ENCODE measurements at regions not wholly inside any gene's neighbourhood (a gene's known extent, or its start where the extent isn't known, plus 50 kb on each side); places are given as distances from the start of the nearest gene placed in this dataset.

GRCh38 chr5:2872676-2873075 is 121.2 kb upstream of the IRX2 start:
- Histone ChIP-seq H3K4me2 (ENCODE audit: extremely low read depth, insufficient read depth, low read length) (no peak overlapping the region), H3K9me3 (ENCODE audit: control insufficient read depth, insufficient read depth, low read depth, low read length) (no peaks in the 10 kb centered on the region), H3K36me3 (ENCODE audit: control insufficient read depth, insufficient read depth, low read length) (no peaks in the 10 kb centered on the region), H3K27me3 (ENCODE audit: control insufficient read depth, insufficient read depth, low read length) (no peaks in the 10 kb centered on the region), H3K27ac (ENCODE audit: insufficient read depth, low read length) (no peak overlapping the region), H3K9ac (ENCODE audit: insufficient read depth, low read length) (no peak overlapping the region), H4K20me1 (ENCODE audit: control insufficient read depth, extremely low read depth, insufficient read depth, low read length) (no peaks in the 10 kb centered on the region), H3K4me3 (replicated peaks in 1 of 4; ENCODE audit: control extremely low read depth in 1 of 4, insufficient read depth in 1 of 4, low read depth in 3 of 4, low read length in 4 of 4) (no peak overlapping the region), H3K4me1 (ENCODE audit: control insufficient read depth, extremely low read depth, insufficient read depth, low read length) (no peaks in the 10 kb centered on the region), H2AFZ (ENCODE audit: low read length) (no peak overlapping the region), H3K79me2 (ENCODE audit: control insufficient read depth, insufficient read depth, low read length) (no peaks in the 10 kb centered on the region)
- no peak for TF ChIP-seq EZH2 (IDR thresholded peaks at IDR 0.05; ENCODE audit: low read length, missing control alignments)
- TF ChIP-seq, protein P1, sequence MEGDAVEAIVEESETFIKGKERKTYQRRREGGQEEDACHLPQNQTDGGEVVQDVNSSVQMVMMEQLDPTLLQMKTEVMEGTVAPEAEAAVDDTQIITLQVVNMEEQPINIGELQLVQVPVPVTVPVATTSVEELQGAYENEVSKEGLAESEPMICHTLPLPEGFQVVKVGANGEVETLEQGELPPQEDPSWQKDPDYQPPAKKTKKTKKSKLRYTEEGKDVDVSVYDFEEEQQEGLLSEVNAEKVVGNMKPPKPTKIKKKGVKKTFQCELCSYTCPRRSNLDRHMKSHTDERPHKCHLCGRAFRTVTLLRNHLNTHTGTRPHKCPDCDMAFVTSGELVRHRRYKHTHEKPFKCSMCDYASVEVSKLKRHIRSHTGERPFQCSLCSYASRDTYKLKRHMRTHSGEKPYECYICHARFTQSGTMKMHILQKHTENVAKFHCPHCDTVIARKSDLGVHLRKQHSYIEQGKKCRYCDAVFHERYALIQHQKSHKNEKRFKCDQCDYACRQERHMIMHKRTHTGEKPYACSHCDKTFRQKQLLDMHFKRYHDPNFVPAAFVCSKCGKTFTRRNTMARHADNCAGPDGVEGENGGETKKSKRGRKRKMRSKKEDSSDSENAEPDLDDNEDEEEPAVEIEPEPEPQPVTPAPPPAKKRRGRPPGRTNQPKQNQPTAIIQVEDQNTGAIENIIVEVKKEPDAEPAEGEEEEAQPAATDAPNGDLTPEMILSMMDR (conservative IDR thresholded peaks at IDR 0.05 in 1 of 2, IDR thresholded peaks at IDR 0.05 in 1 of 2; ENCODE audit: low read depth in 1 of 2, low read length in 2 of 2), result no peak
- no peak for DNase-seq (ENCODE audit: low read depth in 2 of 2)

- Histone ChIP-seq H3K4me2 (ENCODE audit: extremely low read depth, insufficient read depth, low read length) (no peak overlapping the region), H3K9ac (ENCODE audit: insufficient read depth, low read length) (no peak overlapping the region), H3K27me3 (ENCODE audit: control insufficient read depth, insufficient read depth, low read length) (no peaks in the 10 kb centered on the region), H3K4me1 (ENCODE audit: control insufficient read depth, extremely low read depth, insufficient read depth, low read length) (no peaks in the 10 kb centered on the region), H3K79me2 (ENCODE audit: control insufficient read depth, insufficient read depth, low read length) (no peaks in the 10 kb centered on the region), H3K4me3 (replicated peaks in 1 of 4; ENCODE audit: control extremely low read depth in 1 of 4, insufficient read depth in 1 of 4, low read depth in 3 of 4, low read length in 4 of 4) (no peak overlapping the region), H3K36me3 (ENCODE audit: control insufficient read depth, insufficient read depth, low read length) (no peaks in the 10 kb centered on the region), H3K9me3 (ENCODE audit: control insufficient read depth, insufficient read depth, low read depth, low read length) (no peaks in the 10 kb centered on the region), H2AFZ (ENCODE audit: low read length) (no peak overlapping the region), H4K20me1 (ENCODE audit: control insufficient read depth, extremely low read depth, insufficient read depth, low read length) (no peaks in the 10 kb centered on the region), H3K27ac (ENCODE audit: insufficient read depth, low read length) (no peak overlapping the region)
- no peak for DNase-seq (ENCODE audit: low read depth in 2 of 2)
- no peak for TF ChIP-seq EZH2 (IDR thresholded peaks at IDR 0.05; ENCODE audit: low read length, missing control alignments)
- TF ChIP-seq, protein P1 (conservative IDR thresholded peaks at IDR 0.05 in 1 of 2, IDR thresholded peaks at IDR 0.05 in 1 of 2; ENCODE audit: low read depth in 1 of 2, low read length in 2 of 2), result no peak
Observed at GRCh38 chr5:2871282-2871681, 119.8 kb upstream of the IRX2 start.

DNA sequence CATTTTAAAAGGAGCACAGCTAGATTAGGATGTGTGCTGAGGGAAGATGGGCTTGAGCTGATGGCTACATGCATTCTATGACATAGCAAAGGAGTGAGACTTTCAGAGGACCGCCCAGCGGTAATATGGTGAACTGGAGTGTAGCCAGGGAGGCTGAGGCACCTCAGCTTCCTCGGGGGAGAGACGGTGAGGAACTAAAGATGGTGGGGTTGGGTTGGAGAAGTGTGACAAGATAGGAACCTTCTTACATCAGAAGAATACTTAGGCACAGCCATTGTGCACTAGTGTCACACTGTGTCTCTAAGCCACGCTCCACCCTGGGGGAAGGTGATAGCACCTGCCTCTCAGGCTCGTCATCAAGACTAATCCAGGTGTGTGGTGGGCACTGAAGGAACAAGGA is 118.0 kb upstream of the IRX2 start:
- no peak overlapping the region for H2AFZ ChIP-seq (ENCODE audit: low read length)
- DNase-seq (ENCODE audit: low read depth in 2 of 2), result no peak
- H3K4me3 ChIP-seq (replicated peaks in 1 of 4; ENCODE audit: control extremely low read depth in 1 of 4, insufficient read depth in 1 of 4, low read depth in 3 of 4, low read length in 4 of 4), result no peak overlapping the region
- TF ChIP-seq, protein P1 (conservative IDR thresholded peaks at IDR 0.05 in 1 of 2, IDR thresholded peaks at IDR 0.05 in 1 of 2; ENCODE audit: low read depth in 1 of 2, low read length in 2 of 2), result no peak
- TF ChIP-seq EZH2 (IDR thresholded peaks at IDR 0.05; ENCODE audit: low read length, missing control alignments), result no peak
- no peaks in the 10 kb centered on the region for H3K79me2 ChIP-seq (ENCODE audit: control insufficient read depth, insufficient read depth, low read length)
- H3K9me3 ChIP-seq (ENCODE audit: control insufficient read depth, insufficient read depth, low read depth, low read length), result no peaks in the 10 kb centered on the region
- no peaks in the 10 kb centered on the region for H3K4me1 ChIP-seq (ENCODE audit: control insufficient read depth, extremely low read depth, insufficient read depth, low read length)
- H3K36me3 ChIP-seq (ENCODE audit: control insufficient read depth, insufficient read depth, low read length), result no peaks in the 10 kb centered on the region
- no peak overlapping the region for H3K9ac ChIP-seq (ENCODE audit: insufficient read depth, low read length)
- no peak overlapping the region for H3K4me2 ChIP-seq (ENCODE audit: extremely low read depth, insufficient read depth, low read length)
- no peaks in the 10 kb centered on the region for H4K20me1 ChIP-seq (ENCODE audit: control insufficient read depth, extremely low read depth, insufficient read depth, low read length)
- H3K27ac ChIP-seq (ENCODE audit: insufficient read depth, low read length), result no peak overlapping the region
- no peaks in the 10 kb centered on the region for H3K27me3 ChIP-seq (ENCODE audit: control insufficient read depth, insufficient read depth, low read length)
